Astrocyte of the cerebellum (primary cell): ENCODE measurements at regions not wholly inside any gene's neighbourhood (a gene's known extent, or its start where the extent isn't known, plus 50 kb on each side); places are given as distances from the start of the nearest gene placed in this dataset.

ENCODE experiments used
- DNase-seq: peaks from one replicate; pipeline ENCODE4 v3.0.0-alpha.2; 2011; ENCODE audit warnings: low read depth
- H3K4me3 ChIP-seq: 2 replicates; pipeline ENCODE4 v1.5.1; 2011; ENCODE audit warnings: mild to moderate bottlenecking, low read depth, low read length, moderate library complexity
- in situ Hi-C: cut with HindIII; loops from 2 replicates; pipeline ENCODE4 v1.10.0; 2017; ENCODE audit warnings: low sequenced_read_pairs
- TF ChIP-seq, protein P1 (sequence below): IDR thresholded peaks from 2 replicates; pipeline ENCODE4 v1.5.1; 2012; ENCODE audit warnings: low read length, low read depth, moderate library complexity, mild to moderate bottlenecking; ENCODE audit errors: missing control alignments

GRCh38 chr4:158055668-158056067, 117.2 kb downstream of the GASK1B start:
- TF ChIP-seq, protein P1, sequence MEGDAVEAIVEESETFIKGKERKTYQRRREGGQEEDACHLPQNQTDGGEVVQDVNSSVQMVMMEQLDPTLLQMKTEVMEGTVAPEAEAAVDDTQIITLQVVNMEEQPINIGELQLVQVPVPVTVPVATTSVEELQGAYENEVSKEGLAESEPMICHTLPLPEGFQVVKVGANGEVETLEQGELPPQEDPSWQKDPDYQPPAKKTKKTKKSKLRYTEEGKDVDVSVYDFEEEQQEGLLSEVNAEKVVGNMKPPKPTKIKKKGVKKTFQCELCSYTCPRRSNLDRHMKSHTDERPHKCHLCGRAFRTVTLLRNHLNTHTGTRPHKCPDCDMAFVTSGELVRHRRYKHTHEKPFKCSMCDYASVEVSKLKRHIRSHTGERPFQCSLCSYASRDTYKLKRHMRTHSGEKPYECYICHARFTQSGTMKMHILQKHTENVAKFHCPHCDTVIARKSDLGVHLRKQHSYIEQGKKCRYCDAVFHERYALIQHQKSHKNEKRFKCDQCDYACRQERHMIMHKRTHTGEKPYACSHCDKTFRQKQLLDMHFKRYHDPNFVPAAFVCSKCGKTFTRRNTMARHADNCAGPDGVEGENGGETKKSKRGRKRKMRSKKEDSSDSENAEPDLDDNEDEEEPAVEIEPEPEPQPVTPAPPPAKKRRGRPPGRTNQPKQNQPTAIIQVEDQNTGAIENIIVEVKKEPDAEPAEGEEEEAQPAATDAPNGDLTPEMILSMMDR: no peak
- H3K4me3 ChIP-seq: no peak overlapping the region
- in situ Hi-C loops: no loop called here
- no peak for DNase-seq

DNA sequence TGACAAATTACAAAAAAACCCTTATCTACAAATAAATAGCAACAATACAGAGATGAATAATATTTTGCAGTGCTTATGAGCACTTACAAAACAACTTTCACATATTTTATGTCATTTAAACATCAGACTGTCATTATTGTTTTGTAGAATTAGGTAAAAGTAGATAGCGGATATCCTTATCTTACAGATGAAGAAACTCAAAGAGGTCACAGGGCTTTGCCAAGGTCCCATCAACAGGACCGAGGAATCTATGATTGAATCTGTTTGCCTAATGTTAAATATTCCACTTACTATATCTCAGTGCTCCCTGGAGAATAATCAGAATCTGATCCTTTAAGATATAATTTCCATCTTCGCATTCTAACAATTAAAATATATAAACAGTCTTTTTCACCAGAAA, 119.0 kb downstream of the GASK1B start:
- TF ChIP-seq, protein P1: no peak
- DNase-seq: no peak
- H3K4me3 ChIP-seq: no peak overlapping the region
- in situ Hi-C loops: no loop called here

GRCh38 chr4:158053086-158053485, 119.7 kb downstream of the GASK1B start:
- in situ Hi-C loops: no loop called here
- H3K4me3 ChIP-seq: no peak overlapping the region
- TF ChIP-seq, protein P1: no peak
- DNase-seq: no peak

- TF ChIP-seq, protein P1: no peak
- no peak overlapping the region for H3K4me3 ChIP-seq
- DNase-seq: peak; percentile 75
- in situ Hi-C loops: no loop called here
These were observed 121.2 kb downstream of the GASK1B start for GRCh38 chr4:158051401-158052235.

DNA sequence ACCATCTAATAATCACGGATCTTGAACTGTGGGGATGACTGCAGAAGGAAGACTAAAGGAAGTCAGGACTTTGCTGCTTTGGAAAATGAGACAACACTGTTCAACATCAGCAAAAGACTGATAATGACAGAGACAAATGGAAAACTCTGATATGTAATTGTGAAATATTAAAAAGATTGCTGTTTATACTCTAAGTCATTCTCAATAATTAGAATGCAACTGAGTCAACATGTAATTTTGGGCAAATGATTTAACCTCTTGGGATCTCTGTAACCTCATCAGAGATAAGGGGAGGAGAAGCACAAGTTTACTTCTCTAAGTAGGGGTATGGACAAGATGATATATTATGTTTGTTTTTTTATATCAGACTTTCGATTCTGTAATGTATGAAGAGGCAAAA, 121.9 kb downstream of the GASK1B start:
- in situ Hi-C loops: no loop called here
- no peak for DNase-seq
- no peak overlapping the region for H3K4me3 ChIP-seq
- TF ChIP-seq, protein P1: no peak

DNA sequence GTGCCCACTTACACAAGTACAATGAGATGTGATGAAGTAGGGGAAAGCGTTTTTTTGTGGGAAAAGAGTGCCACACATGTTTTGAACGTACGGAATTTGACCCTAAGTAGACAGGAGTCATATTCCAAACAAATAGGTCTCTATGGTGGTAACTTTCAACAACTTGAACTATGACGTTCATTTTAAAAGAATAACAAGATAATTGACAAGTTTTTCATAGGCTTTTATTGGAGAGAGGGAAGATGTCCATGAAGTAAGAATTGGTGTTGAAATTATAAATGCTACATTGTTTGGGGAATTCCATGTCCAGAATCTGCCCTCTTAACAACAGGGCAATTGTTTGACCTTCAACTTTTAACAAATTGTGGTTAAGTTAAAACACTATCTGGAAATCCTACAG, 126.5 kb downstream of the GASK1B start:
- DNase-seq: no peak
- TF ChIP-seq, protein P1: no peak
- in situ Hi-C loops: no loop called here
- no peak overlapping the region for H3K4me3 ChIP-seq
